ENCODE measurements at regions not wholly inside any gene's neighbourhood (a gene's known extent, or its start where the extent isn't known, plus 50 kb on each side); places are given as distances from the start of the nearest gene placed in this dataset.

DNA sequence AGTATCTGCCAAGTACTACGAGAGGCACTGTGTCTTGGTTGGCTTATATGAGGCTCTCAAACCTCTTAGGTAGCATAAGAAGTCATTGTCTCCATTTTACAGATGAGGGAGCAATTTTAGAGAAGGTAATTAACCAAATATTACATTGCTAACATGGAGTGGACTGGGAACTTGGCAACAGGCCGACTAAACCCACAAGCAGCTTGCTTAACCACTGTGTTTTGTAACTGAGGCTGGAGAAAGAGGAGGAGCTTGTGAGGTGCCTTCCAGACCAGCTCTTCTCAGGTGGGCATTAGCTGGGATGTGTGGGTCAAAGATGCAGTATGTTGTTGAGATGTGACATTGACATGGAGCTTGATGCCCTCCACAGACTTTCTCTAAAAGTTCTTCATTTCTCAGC, 835.6 kb upstream of the RBFOX1 start:
- in situ Hi-C loops (cut with MboI; ENCODE audit: low sequenced_read_pairs, unreplicated experiment), result no loop called here
- TF ChIP-seq, protein P1, sequence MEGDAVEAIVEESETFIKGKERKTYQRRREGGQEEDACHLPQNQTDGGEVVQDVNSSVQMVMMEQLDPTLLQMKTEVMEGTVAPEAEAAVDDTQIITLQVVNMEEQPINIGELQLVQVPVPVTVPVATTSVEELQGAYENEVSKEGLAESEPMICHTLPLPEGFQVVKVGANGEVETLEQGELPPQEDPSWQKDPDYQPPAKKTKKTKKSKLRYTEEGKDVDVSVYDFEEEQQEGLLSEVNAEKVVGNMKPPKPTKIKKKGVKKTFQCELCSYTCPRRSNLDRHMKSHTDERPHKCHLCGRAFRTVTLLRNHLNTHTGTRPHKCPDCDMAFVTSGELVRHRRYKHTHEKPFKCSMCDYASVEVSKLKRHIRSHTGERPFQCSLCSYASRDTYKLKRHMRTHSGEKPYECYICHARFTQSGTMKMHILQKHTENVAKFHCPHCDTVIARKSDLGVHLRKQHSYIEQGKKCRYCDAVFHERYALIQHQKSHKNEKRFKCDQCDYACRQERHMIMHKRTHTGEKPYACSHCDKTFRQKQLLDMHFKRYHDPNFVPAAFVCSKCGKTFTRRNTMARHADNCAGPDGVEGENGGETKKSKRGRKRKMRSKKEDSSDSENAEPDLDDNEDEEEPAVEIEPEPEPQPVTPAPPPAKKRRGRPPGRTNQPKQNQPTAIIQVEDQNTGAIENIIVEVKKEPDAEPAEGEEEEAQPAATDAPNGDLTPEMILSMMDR (IDR thresholded peaks at IDR 0.05; ENCODE audit: borderline replicate concordance, control extremely low read depth, extremely low read depth, insufficient read depth, missing control alignments), result no peak
- no peak for DNase-seq (ENCODE audit: low spot score)

DNA sequence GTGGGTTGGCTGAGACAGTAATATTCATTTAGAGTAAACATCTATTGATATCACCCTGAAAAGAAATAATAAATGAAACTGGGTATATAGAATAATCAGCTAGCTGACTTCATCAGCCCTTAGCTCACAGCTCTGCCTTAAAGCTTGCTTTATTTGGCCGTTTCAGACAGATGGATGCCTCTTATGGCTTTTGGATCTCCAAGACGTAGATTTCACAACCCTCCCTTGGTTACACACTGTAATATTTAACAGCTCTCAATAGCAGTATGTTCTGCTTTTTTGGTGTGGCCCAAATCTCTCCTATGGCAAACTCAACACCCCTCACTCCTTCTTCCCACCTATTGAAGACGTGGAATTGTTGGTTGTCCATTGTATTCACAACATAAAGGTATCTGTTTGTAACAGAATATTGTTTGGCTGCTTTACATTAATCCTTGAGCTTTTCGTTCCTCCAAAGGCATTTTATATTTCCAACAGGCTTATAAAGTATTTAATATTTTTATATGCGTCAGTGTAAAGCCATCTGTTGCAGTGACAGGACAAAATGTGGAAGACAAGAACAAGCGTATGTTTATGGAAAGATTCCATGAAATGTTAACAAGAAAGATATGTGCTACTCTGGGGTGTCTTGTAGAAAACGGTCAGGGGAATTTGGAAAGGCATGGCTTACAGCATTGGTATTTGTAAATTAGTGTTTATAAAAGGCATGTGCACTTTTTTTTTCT, 837.0 kb upstream of the RBFOX1 start:
- in situ Hi-C loops (cut with MboI; ENCODE audit: low sequenced_read_pairs, unreplicated experiment), result no loop called here
- no peak for DNase-seq (ENCODE audit: low spot score)
- TF ChIP-seq, protein P1 (IDR thresholded peaks at IDR 0.05; ENCODE audit: borderline replicate concordance, control extremely low read depth, extremely low read depth, insufficient read depth, missing control alignments), result no peak

DNA sequence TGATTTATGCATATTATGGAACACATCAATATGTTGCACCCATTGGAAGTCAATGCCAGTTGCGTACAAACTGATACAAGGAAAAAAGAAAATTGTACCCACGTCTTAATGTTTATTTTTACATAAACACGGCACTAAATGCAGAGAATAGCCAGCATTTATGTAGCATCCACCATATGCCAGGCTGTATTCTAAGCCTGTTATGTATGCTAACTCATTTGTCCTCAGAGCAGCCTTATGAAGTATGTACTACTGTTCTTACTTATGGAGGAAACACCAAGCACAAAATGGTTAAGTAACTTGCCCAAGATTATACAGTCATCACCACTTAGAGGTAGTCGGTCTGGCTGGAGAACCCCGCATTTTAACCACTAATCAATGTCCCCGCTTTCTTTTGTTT, 837.9 kb upstream of the RBFOX1 start:
- no peak for DNase-seq (ENCODE audit: low spot score)
- in situ Hi-C loops (cut with MboI; ENCODE audit: low sequenced_read_pairs, unreplicated experiment), result no loop called here
- TF ChIP-seq, protein P1 (IDR thresholded peaks at IDR 0.05; ENCODE audit: borderline replicate concordance, control extremely low read depth, extremely low read depth, insufficient read depth, missing control alignments), result no peak

DNA sequence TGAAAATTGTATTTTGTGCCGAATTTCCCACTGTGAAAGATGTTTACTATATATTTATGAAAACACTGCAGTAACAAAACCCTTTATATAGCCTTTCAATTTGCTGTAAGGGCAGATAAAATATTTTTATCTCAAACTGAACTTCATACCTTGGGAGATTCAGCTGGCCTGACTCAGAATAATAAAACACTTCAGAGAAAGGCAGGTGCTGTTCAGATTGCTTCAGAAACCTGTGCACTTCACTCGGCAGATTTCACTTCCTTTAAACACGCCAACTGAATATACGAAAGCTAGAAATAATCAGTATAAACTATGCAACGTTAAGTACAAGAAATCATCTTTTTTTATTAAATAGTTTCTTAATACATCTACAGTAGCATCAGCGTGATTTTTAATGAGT, 839.1 kb upstream of the RBFOX1 start:
- in situ Hi-C loops (cut with MboI; ENCODE audit: low sequenced_read_pairs, unreplicated experiment), result no loop called here
- DNase-seq (ENCODE audit: low spot score), result no peak
- TF ChIP-seq, protein P1 (IDR thresholded peaks at IDR 0.05; ENCODE audit: borderline replicate concordance, control extremely low read depth, extremely low read depth, insufficient read depth, missing control alignments), result no peak

DNA sequence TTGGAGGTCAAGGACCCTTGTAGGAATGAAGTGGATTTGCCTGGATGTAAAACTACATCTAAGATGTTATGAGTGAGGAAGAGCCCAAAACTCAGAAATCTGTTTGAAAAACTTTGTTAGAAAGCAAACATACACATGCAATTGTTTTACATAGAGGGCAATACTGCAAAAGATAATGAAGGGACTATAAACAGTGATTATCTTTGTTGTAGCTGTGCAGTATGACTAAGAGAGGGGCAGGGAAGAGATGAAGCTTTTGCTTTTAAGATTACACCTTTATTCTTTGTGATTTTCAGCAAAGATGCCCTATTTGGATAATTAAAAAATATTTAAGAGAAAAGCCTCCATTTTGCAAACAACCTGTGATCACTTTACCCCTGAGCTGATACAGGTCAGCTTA, 839.9 kb upstream of the RBFOX1 start:
- in situ Hi-C loops (cut with MboI; ENCODE audit: low sequenced_read_pairs, unreplicated experiment), result no loop called here
- TF ChIP-seq, protein P1 (IDR thresholded peaks at IDR 0.05; ENCODE audit: borderline replicate concordance, control extremely low read depth, extremely low read depth, insufficient read depth, missing control alignments), result no peak
- DNase-seq (ENCODE audit: low spot score), result no peak

DNA sequence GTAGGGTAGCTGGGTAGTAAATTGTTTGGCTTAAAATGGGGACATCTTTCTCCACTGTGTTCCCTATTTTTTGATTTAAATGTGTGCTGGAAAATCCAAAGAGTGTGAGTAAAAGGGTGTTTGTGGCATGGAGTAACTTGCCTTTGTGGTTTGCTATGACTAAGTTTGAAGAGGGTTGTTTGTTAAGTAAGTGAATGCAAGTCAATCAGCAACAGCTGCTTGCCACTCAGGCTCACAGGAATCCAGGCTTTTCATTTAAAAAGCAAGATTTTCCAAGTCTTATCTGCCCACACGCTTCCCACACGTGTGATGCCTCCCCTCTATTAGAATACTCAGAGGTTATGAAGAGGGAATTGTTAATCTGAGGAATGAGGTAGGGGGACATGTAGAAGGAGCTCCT, 847.7 kb upstream of the RBFOX1 start:
- in situ Hi-C loops (cut with MboI; ENCODE audit: low sequenced_read_pairs, unreplicated experiment), result no loop called here
- no peak for DNase-seq (ENCODE audit: low spot score)
- TF ChIP-seq, protein P1 (IDR thresholded peaks at IDR 0.05; ENCODE audit: borderline replicate concordance, control extremely low read depth, extremely low read depth, insufficient read depth, missing control alignments), result no peak

All from GM13976 (cell line).